ENCODE measurements at regions not wholly inside any gene's neighbourhood (a gene's known extent, or its start where the extent isn't known, plus 50 kb on each side); places are given as distances from the start of the nearest gene placed in this dataset.

GRCh38 chr5:155633338-155633957 lies 619.9 kb downstream of the KIF4B start:
- no peak for TF ChIP-seq CTCF (IDR thresholded peaks at IDR 0.05; ENCODE audit: insufficient read depth, low read depth, low read length)
- TF ChIP-seq EZH2 (IDR thresholded peaks at IDR 0.05; ENCODE audit: insufficient read depth, low read length), result no peak

Data from astrocyte (in vitro differentiated cells and primary cell).